H1 (cell line): ENCODE measurements at regions not wholly inside any gene's neighbourhood (a gene's known extent, or its start where the extent isn't known, plus 50 kb on each side); places are given as distances from the start of the nearest gene placed in this dataset.
A peak's percentile ranks its signal among the peaks of the same experiment; 100 is the strongest.

Source experiments
- CTCF ChIA-PET: fragments of 300-600 bp; sonication (Branson Sonifier 250); formaldehyde crosslinking; loops from one replicate; lab custom pipeline; 2021; ENCODE audit not compliant: partially characterized antibody; lab: Charles Lee
- POLR2A ChIA-PET: fragments of 300-600 bp; sonication (Branson Sonifier 250); formaldehyde crosslinking; loops from one replicate; lab custom pipeline; 2021; ENCODE audit warnings: inconsistent platforms; ENCODE audit not compliant: partially characterized antibody; lab: Charles Lee
- DNase-seq, 2 experiments: peaks; one replicate each; pipeline versions ENCODE4 v3.0.0 to v3.0.0-alpha.2; 2010 to 2022; ENCODE audit warnings: low spot score in 2 of 2, low read depth in 1 of 2, mixed read lengths in 1 of 2
- FAIRE-seq: peaks from 2 replicates; lab custom pipeline; 2011; peaks lifted over from hg19 to GRCh38; lab: Jason Lieb, UNC
- H2AFZ ChIP-seq: 2 replicates; pipeline ENCODE4 v1.8.1; 2012; ENCODE audit warnings: low read length, inconsistent platforms
- H2AK5ac ChIP-seq: 2 replicates; pipeline ENCODE4 v1.6.1; 2013; ENCODE audit warnings: low read depth, low read length
- H2BK120ac ChIP-seq: replicated peaks from 2 replicates; pipeline ENCODE3; 2013; ENCODE audit warnings: low read depth, low read length, inconsistent platforms
- H2BK12ac ChIP-seq: 2 replicates; pipeline ENCODE4 v1.6.1; 2013; ENCODE audit warnings: low read depth, low read length
- H2BK15ac ChIP-seq: 2 replicates; pipeline ENCODE4 v1.6.1; 2013; ENCODE audit warnings: low read length
- H2BK20ac ChIP-seq: 2 replicates; pipeline ENCODE4 v1.6.1; 2013; ENCODE audit warnings: low read length
- H2BK5ac ChIP-seq: 2 replicates; pipeline ENCODE4 v1.6.1; 2013; ENCODE audit warnings: low read depth, low read length
- H3K14ac ChIP-seq: 2 replicates; pipeline ENCODE4 v1.6.1; 2013; ENCODE audit warnings: inconsistent platforms; ENCODE audit not compliant: insufficient read length
- H3K18ac ChIP-seq: 2 replicates; pipeline ENCODE4 v1.6.1; 2013; ENCODE audit warnings: low read length; ENCODE audit errors: extremely low read depth
- H3K23ac ChIP-seq: 2 replicates; pipeline ENCODE4 v1.6.1; 2013; ENCODE audit warnings: inconsistent platforms; ENCODE audit not compliant: insufficient read length
- H3K23me2 ChIP-seq: 2 replicates; pipeline ENCODE4 v1.6.1; 2013; ENCODE audit warnings: low read depth, low read length
- H3K27ac ChIP-seq: 2 replicates; pipeline ENCODE4 v1.6.1; 2011; ENCODE audit warnings: low read depth, low read length, inconsistent platforms
- H3K27me3 ChIP-seq, 4 experiments: replicated peaks in 1 of 4; 1 replicate in 1 of 4; 2 replicates in 3 of 4; pipeline versions ENCODE4 v1.6.1 to v1.8.1; 2011 to 2013; ENCODE audit warnings: low read length in 3 of 4, mild to moderate bottlenecking in 3 of 4, inconsistent platforms in 2 of 4, mixed read lengths in 2 of 4, moderate library complexity in 1 of 4; ENCODE audit not compliant: control insufficient read depth in 3 of 4, insufficient read depth in 3 of 4; ENCODE audit errors: extremely low read depth in 1 of 4
- H3K36me3 ChIP-seq, 4 experiments: 2 replicates each; pipeline versions ENCODE4 v1.6.1 to v1.8.1; 2011 to 2013; ENCODE audit warnings: mild to moderate bottlenecking in 4 of 4, low read length in 3 of 4, moderate library complexity in 2 of 4, control low read depth in 1 of 4, inconsistent platforms in 1 of 4; ENCODE audit not compliant: insufficient read depth in 4 of 4, control insufficient read depth in 2 of 4
- H3K4ac ChIP-seq: replicated peaks from 2 replicates; pipeline ENCODE3; 2013; ENCODE audit warnings: low read length, low read depth, mixed read lengths, inconsistent platforms; ENCODE audit not compliant: insufficient read length
- H3K4me1 ChIP-seq, 4 experiments: replicated peaks in 1 of 4; 1 replicate in 1 of 4; 2 replicates in 3 of 4; pipeline versions ENCODE4 v1.6.1 to v1.8.1; 2011 to 2013; ENCODE audit warnings: low read length in 3 of 4, inconsistent platforms in 2 of 4, mixed read lengths in 1 of 4; ENCODE audit not compliant: insufficient read depth in 4 of 4, control insufficient read depth in 3 of 4
- H3K4me2 ChIP-seq, 2 experiments: 2 replicates each; pipeline versions ENCODE4 v1.6.1 to v1.8.1; 2011 to 2013; ENCODE audit warnings: low read depth in 2 of 2, low read length in 2 of 2, control low read depth in 1 of 2, inconsistent platforms in 1 of 2, mild to moderate bottlenecking in 1 of 2; ENCODE audit not compliant: insufficient read depth in 1 of 2
- H3K4me3 ChIP-seq, 4 experiments: fragments of 200-600, 300-600 bp in 1 of 4; sonication (generic), shearing (Covaris generic), sonication (Bioruptor Twin) in 1 of 4; 2 replicates each; pipeline versions ENCODE4 v1.5.1 to v1.8.1; 2011 to 2016; ENCODE audit warnings: low read length in 4 of 4, low read depth in 3 of 4, control low read depth in 2 of 4, inconsistent platforms in 2 of 4, mild to moderate bottlenecking in 2 of 4, mixed read lengths in 1 of 4, moderate library complexity in 1 of 4; ENCODE audit not compliant: insufficient read depth in 2 of 4; ENCODE audit errors: extremely low read depth in 1 of 4
- H3K56ac ChIP-seq: replicated peaks from 2 replicates; pipeline ENCODE3; 2013; ENCODE audit warnings: low read depth, mild to moderate bottlenecking, mixed read lengths, low read length, inconsistent platforms; ENCODE audit not compliant: insufficient read length
- H3K79me1 ChIP-seq: 2 replicates; pipeline ENCODE4 v1.6.1; 2013; ENCODE audit warnings: low read depth, low read length, control low read depth
- H3K79me2 ChIP-seq, 2 experiments: 2 replicates each; pipeline versions ENCODE4 v1.6.1 to v1.8.1; 2012 to 2013; ENCODE audit warnings: low read length in 2 of 2, mild to moderate bottlenecking in 2 of 2, inconsistent platforms in 1 of 2; ENCODE audit not compliant: insufficient read depth in 2 of 2, control insufficient read depth in 1 of 2
- H3K9ac ChIP-seq, 4 experiments: replicated peaks in 1 of 4; 1 replicate in 1 of 4; 2 replicates in 3 of 4; pipeline versions ENCODE4 v1.6.1 to v1.8.1; 2011 to 2013; ENCODE audit warnings: low read depth in 3 of 4, low read length in 3 of 4, control low read depth in 2 of 4, mild to moderate bottlenecking in 2 of 4, moderate library complexity in 2 of 4, inconsistent platforms in 1 of 4; ENCODE audit errors: extremely low read depth in 1 of 4
- H3K9me3 ChIP-seq, 2 experiments: 2 replicates each; pipeline versions ENCODE4 v1.6.1 to v1.8.1; 2012 to 2013; ENCODE audit warnings: mild to moderate bottlenecking in 2 of 2, moderate library complexity in 2 of 2, control low read depth in 1 of 2, inconsistent platforms in 1 of 2, low read depth in 1 of 2, low read length in 1 of 2, mixed read lengths in 1 of 2; ENCODE audit not compliant: insufficient read depth in 2 of 2
- H4K20me1 ChIP-seq, 2 experiments: replicated peaks in 1 of 2; 2 replicates each; pipeline versions ENCODE3 to v1.8.1; 2011 to 2013; ENCODE audit warnings: inconsistent platforms in 2 of 2, low read length in 2 of 2, mild to moderate bottlenecking in 1 of 2; ENCODE audit not compliant: insufficient read depth in 2 of 2, control insufficient read depth in 1 of 2
- H4K5ac ChIP-seq: 2 replicates; pipeline ENCODE4 v1.6.1; 2013; ENCODE audit warnings: low read length, low read depth, mixed read lengths, inconsistent platforms; ENCODE audit not compliant: insufficient read length
- H4K8ac ChIP-seq: 2 replicates; pipeline ENCODE4 v1.8.0; 2013; ENCODE audit warnings: mild to moderate bottlenecking, moderate library complexity, low read length, inconsistent platforms; ENCODE audit not compliant: insufficient read depth; ENCODE audit errors: extremely low read depth
- H4K91ac ChIP-seq: replicated peaks from 2 replicates; pipeline ENCODE3; 2013; ENCODE audit warnings: low read length, mixed read lengths, inconsistent platforms; ENCODE audit not compliant: insufficient read length
- CTBP2 ChIP-seq: IDR thresholded peaks from 2 replicates; pipeline ENCODE4 v1.7.0; 2011; ENCODE audit warnings: borderline replicate concordance, mild to moderate bottlenecking, moderate library complexity, mixed read lengths, low read length; ENCODE audit not compliant: insufficient read depth, insufficient read length
- RAD21 ChIP-seq, 2 experiments: IDR thresholded peaks in 1 of 2; conservative IDR thresholded peaks in 1 of 2; 2 replicates each; pipeline ENCODE4 v1.6.1; 2011; ENCODE audit warnings: low read depth in 2 of 2, low read length in 2 of 2, improper control_type of control experiment in 1 of 2, inconsistent platforms in 1 of 2, mild to moderate bottlenecking in 1 of 2, moderate library complexity in 1 of 2
- SUZ12 ChIP-seq: fragments of 200-600 bp; sonication (generic); IDR thresholded peaks from 2 replicates; pipeline ENCODE4 v1.6.1; 2012; ENCODE audit warnings: mild to moderate bottlenecking, inconsistent platforms, low read length, moderate library complexity, mixed read lengths
- WGBS, 2 experiments: shearing (Covaris generic) in 1 of 2; methylation state at CpG; one replicate each; pipeline versions ENCODE4 v1.1.6 to v1.1.7; 2013 to 2015; ENCODE audit warnings: low lambda C conversion rate in 2 of 2, mixed read lengths in 2 of 2, inconsistent platforms in 1 of 2, low coverage in 1 of 2, missing lambda C conversion rate in 1 of 2; ENCODE audit not compliant: insufficient replicate concordance in 2 of 2, insufficient coverage in 1 of 2, insufficient read length in 1 of 2; ENCODE audit errors: extremely low coverage in 1 of 2, missing lambda C conversion rate in 1 of 2; 5-methylcytosine and 5-hydroxymethylcytosine counted together

- peak; percentile 36 for FAIRE-seq
- no peak overlapping the region for H3K27ac ChIP-seq
- CTCF ChIA-PET = interaction anchor here (0.6 to 1.9 kb wide), 3 partner anchors 19 to 52 kb away, joined by 3 to 6 read pairs (median 3); no protein-coding TSS in a partner anchor
Observed at GRCh38 chr2:204122425-204122824, 185.9 kb downstream of the ICOS start.

More at GRCh38 chr2:204122425-204122824, 185.9 kb downstream of the ICOS start:
- Histone ChIP-seq H4K8ac (no peak overlapping the region), H3K79me1 (no peaks in the 10 kb centered on the region), H3K4me1 (peaks cover 0 to 3% (median 1%) of the 10 kb centered on the region in 4 experiments; a peak in 4 of 7 replicates), H3K9ac (no peak overlapping the region), H2BK120ac (no peak overlapping the region), H3K4ac (no peak overlapping the region), H2BK12ac (no peak overlapping the region), H3K56ac (no peak overlapping the region), H3K23me2 (0 out of 2 replicates have a peak, but pooled peaks cover 2% of the 10 kb centered on the region), H3K27me3 (no peaks in the 10 kb centered on the region), H2BK15ac (no peak overlapping the region), H3K4me3 (no peak overlapping the region), H3K79me2 (no peaks in the 10 kb centered on the region), H4K91ac (no peak overlapping the region), H3K36me3 (no peaks in the 10 kb centered on the region), H2AFZ (no peak overlapping the region), H2BK5ac (no peak overlapping the region; the same call in 1 of the 2 replicates), H4K20me1 (no peaks in the 10 kb centered on the region), H3K4me2 (peak overlapping the region; percentile 6 to 41; a peak in 1 of 4 replicates), H2BK20ac (peak overlapping the region; percentile 67; the same call in 1 of the 2 replicates)
- POLR2A ChIA-PET = no interaction called here
- WGBS, 2 experiments = 54% methylated on average over 4 of the region's 4 CpGs; no CpG with 5 or more reads in 1 of the 2 experiments
- DNase-seq = peak in 1 of 2 experiments; percentile 49
- TF ChIP-seq RAD21 (IDR thresholded peaks at IDR 0.05 in 1 of 2, conservative IDR thresholded peaks at IDR 0.05 in 1 of 2; ENCODE audit: low read depth in 2 of 2, low read length in 2 of 2) = no peak
- no peak for TF ChIP-seq SUZ12
- no peak for TF ChIP-seq CTBP2
- TF ChIP-seq, all 59 proteins: peak for 0
- Histone ChIP-seq H4K5ac (no peak overlapping the region), H3K18ac (no peak overlapping the region), H3K14ac (no peak overlapping the region), H3K23ac (no peak overlapping the region), H3K9me3 (no peaks in the 10 kb centered on the region), H2AK5ac (no peak overlapping the region)
